Endothelial cell (in vitro differentiated cells): ENCODE measurements at regions not wholly inside any gene's neighbourhood (a gene's known extent, or its start where the extent isn't known, plus 50 kb on each side); places are given as distances from the start of the nearest gene placed in this dataset.
"Not testable (repeated sequence)": the region's sequence is repeated elsewhere in the genome, so short reads cannot be mapped to it uniquely, and the experiment has no call there.

Source experiments
- DNase-seq: peaks from one replicate; pipeline ENCODE4 v3.0.0; 2021; ENCODE audit warnings: low spot score
- H3K27ac Mint-ChIP-seq: one replicate; pipeline ENCODE4 v1.8.0; 2021; ENCODE audit warnings: mixed read lengths, inconsistent platforms; ENCODE audit not compliant: unreplicated experiment
- H3K27me3 Mint-ChIP-seq: one replicate; pipeline ENCODE4 v1.8.0; 2021; ENCODE audit warnings: mild to moderate bottlenecking, moderate library complexity, mixed read lengths, inconsistent platforms; ENCODE audit not compliant: unreplicated experiment
- H3K36me3 Mint-ChIP-seq: one replicate; pipeline ENCODE4 v1.8.0; 2021; ENCODE audit warnings: mild to moderate bottlenecking, low read depth, mixed read lengths, inconsistent platforms; ENCODE audit not compliant: unreplicated experiment
- H3K4me1 Mint-ChIP-seq: one replicate; pipeline ENCODE4 v1.8.0; 2021; ENCODE audit warnings: mild to moderate bottlenecking, mixed read lengths, inconsistent platforms; ENCODE audit not compliant: unreplicated experiment
- H3K4me3 Mint-ChIP-seq: one replicate; pipeline ENCODE4 v1.8.0; 2021; ENCODE audit warnings: mild to moderate bottlenecking, mixed read lengths, inconsistent platforms; ENCODE audit not compliant: unreplicated experiment
- H3K9me3 Mint-ChIP-seq: one replicate; pipeline ENCODE4 v1.8.0; 2021; ENCODE audit warnings: mixed read lengths, inconsistent platforms; ENCODE audit not compliant: unreplicated experiment
- TF ChIP-seq, protein P1 (sequence below): fragments of 200-600 bp; sonication (generic); IDR thresholded peaks from one replicate; pipeline ENCODE4 v1.5.0; 2021; ENCODE audit warnings: antibody characterized with exemption; ENCODE audit not compliant: unreplicated experiment

DNA sequence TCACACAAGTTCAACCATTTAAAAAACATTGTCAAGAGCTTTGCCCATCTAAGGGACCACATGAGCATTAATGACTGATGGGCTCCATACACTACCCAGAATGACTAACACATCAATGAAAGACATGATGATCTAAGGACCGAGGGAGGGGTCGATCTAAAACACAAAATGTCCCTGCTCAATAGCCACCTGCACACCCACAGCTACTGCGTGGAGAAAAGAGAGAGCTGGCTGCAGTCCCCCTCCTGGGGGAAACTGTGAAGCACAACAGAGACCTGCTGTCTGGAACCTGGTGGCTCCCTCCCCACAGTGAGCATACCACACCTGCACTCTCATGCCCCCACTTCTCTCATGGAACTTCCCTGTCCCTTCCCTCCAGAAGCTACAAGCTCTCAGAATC, 130.1 kb upstream of the ERG start:
- Mint-ChIP-seq H3K27ac (no peak overlapping the region), H3K4me3 (no peak overlapping the region), H3K4me1 (no peaks in the 10 kb centered on the region), H3K9me3 (no peaks in the 10 kb centered on the region), H3K27me3 (no peaks in the 10 kb centered on the region), H3K36me3 (no peaks in the 10 kb centered on the region)
- TF ChIP-seq, protein P1, sequence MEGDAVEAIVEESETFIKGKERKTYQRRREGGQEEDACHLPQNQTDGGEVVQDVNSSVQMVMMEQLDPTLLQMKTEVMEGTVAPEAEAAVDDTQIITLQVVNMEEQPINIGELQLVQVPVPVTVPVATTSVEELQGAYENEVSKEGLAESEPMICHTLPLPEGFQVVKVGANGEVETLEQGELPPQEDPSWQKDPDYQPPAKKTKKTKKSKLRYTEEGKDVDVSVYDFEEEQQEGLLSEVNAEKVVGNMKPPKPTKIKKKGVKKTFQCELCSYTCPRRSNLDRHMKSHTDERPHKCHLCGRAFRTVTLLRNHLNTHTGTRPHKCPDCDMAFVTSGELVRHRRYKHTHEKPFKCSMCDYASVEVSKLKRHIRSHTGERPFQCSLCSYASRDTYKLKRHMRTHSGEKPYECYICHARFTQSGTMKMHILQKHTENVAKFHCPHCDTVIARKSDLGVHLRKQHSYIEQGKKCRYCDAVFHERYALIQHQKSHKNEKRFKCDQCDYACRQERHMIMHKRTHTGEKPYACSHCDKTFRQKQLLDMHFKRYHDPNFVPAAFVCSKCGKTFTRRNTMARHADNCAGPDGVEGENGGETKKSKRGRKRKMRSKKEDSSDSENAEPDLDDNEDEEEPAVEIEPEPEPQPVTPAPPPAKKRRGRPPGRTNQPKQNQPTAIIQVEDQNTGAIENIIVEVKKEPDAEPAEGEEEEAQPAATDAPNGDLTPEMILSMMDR: no peak
- DNase-seq: no peak

DNA sequence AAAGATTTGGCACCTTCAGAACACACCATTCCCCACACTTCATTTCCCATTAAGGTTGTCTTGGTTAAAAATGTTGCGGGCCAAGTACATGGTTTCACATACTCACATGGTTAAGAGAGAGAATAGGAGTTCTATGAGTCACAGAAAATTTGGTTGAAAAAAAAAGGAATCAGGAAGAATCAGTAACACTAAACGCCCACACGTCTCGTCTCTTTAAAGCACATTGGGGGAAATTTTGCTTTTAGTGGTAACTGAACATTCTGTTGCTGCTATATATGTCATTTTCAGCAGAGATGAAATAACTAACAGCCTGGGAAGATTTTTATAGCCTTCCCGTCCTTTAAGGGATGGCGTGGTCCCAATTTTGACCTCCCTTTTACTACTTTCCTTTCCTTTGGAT, 132.9 kb upstream of the ERG start:
- Mint-ChIP-seq H3K9me3 (no peaks in the 10 kb centered on the region), H3K27ac (no peak overlapping the region), H3K4me3 (no peak overlapping the region), H3K36me3 (no peaks in the 10 kb centered on the region), H3K4me1 (no peaks in the 10 kb centered on the region), H3K27me3 (no peaks in the 10 kb centered on the region)
- no peak for DNase-seq
- TF ChIP-seq, protein P1: no peak

DNA sequence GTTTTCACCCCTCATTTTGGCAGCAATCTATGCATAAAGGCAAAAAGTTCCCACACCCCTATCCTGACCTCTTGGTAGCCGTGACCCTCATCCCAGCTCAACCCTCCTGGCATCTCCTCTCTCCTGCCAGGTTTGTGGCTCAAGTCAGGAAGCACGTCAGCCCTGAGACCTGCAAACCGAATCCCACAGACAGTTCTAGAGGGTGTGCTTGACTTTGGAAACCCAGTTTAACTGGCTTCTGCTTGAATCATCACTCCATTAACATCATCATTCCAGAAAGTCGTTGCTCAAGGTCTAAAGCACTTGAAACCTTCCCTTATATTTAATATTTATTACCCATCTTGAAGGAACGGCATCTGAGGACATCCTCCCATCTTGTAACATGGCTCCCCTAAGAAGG, 133.4 kb upstream of the ERG start:
- H3K4me1 Mint-ChIP-seq: no peaks in the 10 kb centered on the region

DNA sequence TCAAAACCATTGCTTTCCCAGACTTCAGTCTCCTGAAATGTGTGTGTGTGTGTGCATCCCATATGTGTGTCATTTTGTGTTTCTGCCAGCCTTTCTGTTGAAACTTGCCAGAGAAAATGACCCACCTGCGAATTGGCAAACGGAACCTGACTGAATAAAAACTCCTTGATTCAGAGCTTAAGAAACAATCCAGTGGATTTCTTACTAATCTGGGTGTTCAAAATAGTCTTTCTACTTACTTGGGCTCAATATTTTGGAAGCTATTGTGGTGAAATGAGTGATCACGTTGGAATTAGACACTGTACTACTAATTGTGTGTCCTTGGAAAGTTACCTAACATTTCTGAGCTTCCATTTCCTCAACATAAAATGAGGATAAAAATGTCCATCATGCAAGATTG, 138.9 kb upstream of the ERG start:
- no peak for DNase-seq
- H3K9me3 Mint-ChIP-seq: no peaks in the 10 kb centered on the region
- no peak overlapping the region for H3K27ac Mint-ChIP-seq
- H3K4me3 Mint-ChIP-seq: no peak overlapping the region
- H3K36me3 Mint-ChIP-seq: no peaks in the 10 kb centered on the region
- no peaks in the 10 kb centered on the region for H3K4me1 Mint-ChIP-seq
- H3K27me3 Mint-ChIP-seq: no peaks in the 10 kb centered on the region
- TF ChIP-seq, protein P1: no peak

More for the DNA sequence above, 133.4 kb upstream of the ERG start:
- Mint-ChIP-seq H3K36me3 (no peaks in the 10 kb centered on the region), H3K9me3 (no peaks in the 10 kb centered on the region), H3K27me3 (no peaks in the 10 kb centered on the region), H3K4me3 (no peak overlapping the region), H3K27ac (no peak overlapping the region)
- no peak for DNase-seq
- TF ChIP-seq, protein P1: no peak

DNA sequence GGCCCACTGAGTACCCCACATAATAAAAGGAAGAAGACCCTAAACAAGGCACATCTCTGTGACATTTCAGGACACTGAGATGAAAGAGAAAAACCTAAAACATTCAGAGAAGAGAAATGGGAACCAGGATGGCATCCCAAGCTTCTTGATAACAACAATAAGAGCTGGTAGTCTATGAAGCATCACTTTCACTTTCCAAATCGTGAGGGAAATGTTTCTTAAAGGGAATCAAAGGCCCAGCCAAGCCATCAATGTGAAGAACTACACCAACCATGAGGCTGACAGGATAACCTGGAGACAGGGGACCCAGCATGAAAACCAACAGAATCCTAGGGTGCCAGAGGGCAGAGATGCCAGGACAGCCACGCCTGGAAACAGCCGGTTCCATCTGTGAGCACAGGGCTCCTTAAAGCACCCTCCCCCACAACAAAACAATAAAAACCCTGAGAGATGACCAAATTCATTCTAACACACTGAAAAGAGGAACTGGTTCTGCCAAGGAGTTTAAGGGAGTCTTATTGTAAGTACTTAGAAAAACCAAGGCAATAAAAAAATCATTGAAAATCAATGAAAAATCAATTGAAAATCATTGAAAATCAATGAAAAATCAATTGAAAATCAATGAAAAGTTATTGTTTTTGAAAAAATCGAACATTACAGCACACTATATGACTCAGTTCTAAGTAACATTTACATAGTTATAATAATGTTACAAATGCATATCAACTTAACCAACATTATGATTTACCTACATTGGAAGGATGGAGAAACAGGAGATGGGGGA, 141.5 kb upstream of the ERG start:
- H3K4me3 Mint-ChIP-seq: no peak overlapping the region
- no peaks in the 10 kb centered on the region for H3K36me3 Mint-ChIP-seq
- no peak overlapping the region for H3K27ac Mint-ChIP-seq
- TF ChIP-seq, protein P1: no peak
- no peak for DNase-seq
- no peaks in the 10 kb centered on the region for H3K27me3 Mint-ChIP-seq
- H3K4me1 Mint-ChIP-seq: peaks cover 3% of the 10 kb centered on the region
- no peaks in the 10 kb centered on the region for H3K9me3 Mint-ChIP-seq

DNA sequence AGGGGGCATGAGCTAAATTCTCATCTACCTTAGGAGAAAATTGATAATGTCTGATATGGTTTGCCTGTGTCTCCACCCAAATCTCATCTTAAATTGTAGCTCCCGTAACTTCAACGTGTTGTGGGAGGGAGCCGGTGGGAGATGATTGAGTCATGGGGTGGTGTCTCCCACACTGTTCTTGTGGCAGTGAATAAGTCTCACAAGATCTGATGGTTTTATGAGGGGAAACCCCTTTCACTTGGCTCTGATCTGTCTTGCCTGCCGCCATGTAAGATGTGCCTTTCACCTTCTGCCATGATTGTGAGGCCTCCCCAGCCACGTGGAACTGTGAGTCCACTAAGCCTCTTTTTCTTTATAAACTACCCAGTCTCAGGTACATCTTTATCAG, 142.1 kb upstream of the ERG start:
- not testable (repeated sequence) for H3K27me3 Mint-ChIP-seq, H3K4me1 Mint-ChIP-seq, H3K36me3 Mint-ChIP-seq, DNase-seq, H3K27ac Mint-ChIP-seq, H3K9me3 Mint-ChIP-seq, H3K4me3 Mint-ChIP-seq
